ENCODE measurements at regions not wholly inside any gene's neighbourhood (a gene's known extent, or its start where the extent isn't known, plus 50 kb on each side); places are given as distances from the start of the nearest gene placed in this dataset.

- dilution Hi-C loops (cut with MboI; ENCODE audit: extremely low pct_ligation_motif_present, low sequenced_read_pairs): no loop called here
- Histone ChIP-seq H3K4me1 (ENCODE audit: control insufficient read depth, extremely low read depth, insufficient read depth, low read length) (peaks cover 31% of the 10 kb centered on the region), H3K9me3 (ENCODE audit: control insufficient read depth, low read depth, low read length) (no peaks in the 10 kb centered on the region), H2AFZ (ENCODE audit: control insufficient read depth, low read length) (no peak overlapping the region), H3K9ac (ENCODE audit: control insufficient read depth, extremely low read depth, insufficient read depth, low read length) (peak overlapping the region; percentile 89), H3K4me3 (ENCODE audit: control insufficient read depth in 2 of 3, extremely low read depth in 1 of 3, insufficient read depth in 2 of 3, low read depth in 1 of 3, low read length in 3 of 3) (peak overlapping the region in 2 of 3 experiments; percentile 8 to 42), H3K4me2 (ENCODE audit: control insufficient read depth, extremely low read depth, insufficient read depth, low read depth, low read length) (peak overlapping the region; percentile 90), H3K36me3 (ENCODE audit: control insufficient read depth in 2 of 2, extremely low read depth in 1 of 2, insufficient read depth in 2 of 2, low read length in 2 of 2) (no peaks in the 10 kb centered on the region), H3K27me3 (ENCODE audit: control insufficient read depth, extremely low read depth, insufficient read depth, low read length) (no peaks in the 10 kb centered on the region), H4K20me1 (ENCODE audit: control insufficient read depth, extremely low read depth, insufficient read depth, low read length) (no peaks in the 10 kb centered on the region), H3K27ac (ENCODE audit: control insufficient read depth, insufficient read depth, low read length) (peak overlapping the region; percentile 97), H3K79me2 (ENCODE audit: control insufficient read depth, insufficient read depth, low read length) (no peaks in the 10 kb centered on the region), H3K9me1 (ENCODE audit: control insufficient read depth, extremely low read depth, insufficient read depth, low read length) (no peaks in the 10 kb centered on the region)
- peak; percentile 90 for FAIRE-seq
- TF ChIP-seq EZH2 (IDR thresholded peaks at IDR 0.05; ENCODE audit: low read length) (no peak), CTCF (optimal IDR thresholded peaks at IDR 0.05 in 1 of 3, IDR thresholded peaks at IDR 0.05 in 1 of 3, conservative IDR thresholded peaks at IDR 0.05 in 1 of 3; ENCODE audit: extremely low read depth in 1 of 3, insufficient read depth in 2 of 3, low read length in 3 of 3) (no peak)
- DNase-seq (ENCODE audit: low read depth, low spot score): no peak
Measured at GRCh38 chr6:156718647-156719394, 58.4 kb upstream of the ARID1B start.

- Histone ChIP-seq H3K27ac (ENCODE audit: control insufficient read depth, insufficient read depth, low read length) (no peak overlapping the region), H3K36me3 (ENCODE audit: control insufficient read depth in 2 of 2, extremely low read depth in 1 of 2, insufficient read depth in 2 of 2, low read length in 2 of 2) (no peaks in the 10 kb centered on the region), H3K27me3 (ENCODE audit: control insufficient read depth, extremely low read depth, insufficient read depth, low read length) (no peaks in the 10 kb centered on the region), H3K9me1 (ENCODE audit: control insufficient read depth, extremely low read depth, insufficient read depth, low read length) (no peaks in the 10 kb centered on the region), H3K4me2 (ENCODE audit: control insufficient read depth, extremely low read depth, insufficient read depth, low read depth, low read length) (no peak overlapping the region), H3K9me3 (ENCODE audit: control insufficient read depth, low read depth, low read length) (no peaks in the 10 kb centered on the region), H2AFZ (ENCODE audit: control insufficient read depth, low read length) (no peak overlapping the region), H3K4me1 (ENCODE audit: control insufficient read depth, extremely low read depth, insufficient read depth, low read length) (peaks cover 31% of the 10 kb centered on the region), H3K4me3 (ENCODE audit: control insufficient read depth in 2 of 3, extremely low read depth in 1 of 3, insufficient read depth in 2 of 3, low read depth in 1 of 3, low read length in 3 of 3) (no peak overlapping the region), H3K79me2 (ENCODE audit: control insufficient read depth, insufficient read depth, low read length) (no peaks in the 10 kb centered on the region), H4K20me1 (ENCODE audit: control insufficient read depth, extremely low read depth, insufficient read depth, low read length) (no peaks in the 10 kb centered on the region), H3K9ac (ENCODE audit: control insufficient read depth, extremely low read depth, insufficient read depth, low read length) (no peak overlapping the region)
- no peak for DNase-seq (ENCODE audit: low read depth, low spot score)
- FAIRE-seq: no peak
- no peak for TF ChIP-seq EZH2 (IDR thresholded peaks at IDR 0.05; ENCODE audit: low read length)
- TF ChIP-seq CTCF (optimal IDR thresholded peaks at IDR 0.05 in 1 of 3, IDR thresholded peaks at IDR 0.05 in 1 of 3, conservative IDR thresholded peaks at IDR 0.05 in 1 of 3; ENCODE audit: extremely low read depth in 1 of 3, insufficient read depth in 2 of 3, low read length in 3 of 3): no peak
- dilution Hi-C loops (cut with MboI; ENCODE audit: extremely low pct_ligation_motif_present, low sequenced_read_pairs): no loop called here
Measured at GRCh38 chr6:156717542-156717941, 59.6 kb upstream of the ARID1B start.

All from keratinocyte (primary cell).